ENCODE measurements at regions not wholly inside any gene's neighbourhood (a gene's known extent, or its start where the extent isn't known, plus 50 kb on each side); places are given as distances from the start of the nearest gene placed in this dataset.
"Not testable (repeated sequence)": the region's sequence is repeated elsewhere in the genome, so short reads cannot be mapped to it uniquely, and the experiment has no call there.

DNA sequence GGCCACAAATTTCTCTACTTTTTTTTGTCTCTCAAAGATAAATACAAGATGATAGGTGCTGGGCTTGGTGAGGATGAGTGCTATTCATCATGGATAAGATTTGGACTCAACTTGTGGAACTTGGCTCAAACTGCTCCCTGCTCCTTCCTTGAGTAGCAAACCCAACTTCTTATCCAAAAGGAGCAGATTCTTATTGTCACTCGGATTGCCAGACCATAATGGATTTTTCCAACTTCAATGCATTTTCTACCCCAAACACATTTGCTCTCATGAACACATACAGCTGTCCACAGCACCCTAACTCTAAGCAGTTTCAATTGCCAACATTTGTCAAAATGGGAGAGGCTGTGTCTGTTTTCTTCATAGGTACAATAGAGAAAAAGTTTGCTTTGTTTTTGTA is 99.5 kb upstream of the APCDD1 start:
- DNase-seq: no peak
- Histone ChIP-seq H3F3A (ENCODE audit: insufficient read depth, low read length) (no peaks in the 10 kb centered on the region), H2AFZ (ENCODE audit: low read length) (no peak overlapping the region), H3K9ac (ENCODE audit: low read length) (no peak overlapping the region), H3K36me3 (replicated peaks; ENCODE audit: insufficient read depth, low read length) (no peaks in the 10 kb centered on the region), H3K79me2 (ENCODE audit: low read length) (no peaks in the 10 kb centered on the region), H3K4me1 (ENCODE audit: low read length) (no peaks in the 10 kb centered on the region), H3K9me3 (replicated peaks; ENCODE audit: insufficient read depth, low read length) (no peaks in the 10 kb centered on the region), H3K27me3 (replicated peaks; ENCODE audit: insufficient read depth, low read length) (no peaks in the 10 kb centered on the region), H3K4me2 (ENCODE audit: low read depth, low read length) (no peak overlapping the region), H3K27ac (ENCODE audit: low read length) (no peak overlapping the region), H4K20me1 (ENCODE audit: insufficient read depth, low read length) (no peaks in the 10 kb centered on the region), H3K9me2 (replicated peaks; ENCODE audit: insufficient read depth, low read length) (no peaks in the 10 kb centered on the region), H3K4me3 (ENCODE audit: low read length) (no peak overlapping the region)
- TF ChIP-seq, protein P1, sequence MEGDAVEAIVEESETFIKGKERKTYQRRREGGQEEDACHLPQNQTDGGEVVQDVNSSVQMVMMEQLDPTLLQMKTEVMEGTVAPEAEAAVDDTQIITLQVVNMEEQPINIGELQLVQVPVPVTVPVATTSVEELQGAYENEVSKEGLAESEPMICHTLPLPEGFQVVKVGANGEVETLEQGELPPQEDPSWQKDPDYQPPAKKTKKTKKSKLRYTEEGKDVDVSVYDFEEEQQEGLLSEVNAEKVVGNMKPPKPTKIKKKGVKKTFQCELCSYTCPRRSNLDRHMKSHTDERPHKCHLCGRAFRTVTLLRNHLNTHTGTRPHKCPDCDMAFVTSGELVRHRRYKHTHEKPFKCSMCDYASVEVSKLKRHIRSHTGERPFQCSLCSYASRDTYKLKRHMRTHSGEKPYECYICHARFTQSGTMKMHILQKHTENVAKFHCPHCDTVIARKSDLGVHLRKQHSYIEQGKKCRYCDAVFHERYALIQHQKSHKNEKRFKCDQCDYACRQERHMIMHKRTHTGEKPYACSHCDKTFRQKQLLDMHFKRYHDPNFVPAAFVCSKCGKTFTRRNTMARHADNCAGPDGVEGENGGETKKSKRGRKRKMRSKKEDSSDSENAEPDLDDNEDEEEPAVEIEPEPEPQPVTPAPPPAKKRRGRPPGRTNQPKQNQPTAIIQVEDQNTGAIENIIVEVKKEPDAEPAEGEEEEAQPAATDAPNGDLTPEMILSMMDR (IDR thresholded peaks at IDR 0.05; ENCODE audit: low read length): no peak
- TF ChIP-seq EZH2 (optimal IDR thresholded peaks at IDR 0.05; ENCODE audit: low read depth, low read length): no peak
- TF ChIP-seq EZH2phosphoT487 (IDR thresholded peaks at IDR 0.05; ENCODE audit: low read length): no peak

DNA sequence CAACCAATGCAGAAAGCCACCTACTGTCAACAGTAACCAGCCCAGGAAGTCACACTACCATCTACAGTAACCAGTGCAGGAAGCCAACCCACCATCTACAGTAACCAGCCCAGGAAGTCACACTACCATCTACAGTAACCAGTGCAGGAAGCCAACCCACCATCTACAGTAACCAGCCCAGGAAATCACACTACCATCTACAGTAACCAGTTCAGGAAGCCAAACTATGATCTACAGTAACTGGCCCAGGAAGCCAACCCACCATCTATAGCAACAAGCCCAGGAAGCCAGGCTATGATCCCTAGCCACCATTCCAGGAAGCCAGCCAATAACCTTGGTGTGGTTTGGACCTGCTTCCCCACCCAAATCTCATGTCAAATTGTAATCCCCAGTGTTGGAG is 97.4 kb upstream of the APCDD1 start:
- not testable (repeated sequence) for H3K9me2 ChIP-seq (replicated peaks; ENCODE audit: insufficient read depth, low read length); H3K27ac ChIP-seq (ENCODE audit: low read length); H3K27me3 ChIP-seq (replicated peaks; ENCODE audit: insufficient read depth, low read length); H4K20me1 ChIP-seq (ENCODE audit: insufficient read depth, low read length); H3K4me3 ChIP-seq (ENCODE audit: low read length); H3K9ac ChIP-seq (ENCODE audit: low read length); H2AFZ ChIP-seq (ENCODE audit: low read length); H3K36me3 ChIP-seq (replicated peaks; ENCODE audit: insufficient read depth, low read length); H3K79me2 ChIP-seq (ENCODE audit: low read length); H3K9me3 ChIP-seq (replicated peaks; ENCODE audit: insufficient read depth, low read length); H3K4me2 ChIP-seq (ENCODE audit: low read depth, low read length); DNase-seq; H3F3A ChIP-seq (ENCODE audit: insufficient read depth, low read length); H3K4me1 ChIP-seq (ENCODE audit: low read length)

DNA sequence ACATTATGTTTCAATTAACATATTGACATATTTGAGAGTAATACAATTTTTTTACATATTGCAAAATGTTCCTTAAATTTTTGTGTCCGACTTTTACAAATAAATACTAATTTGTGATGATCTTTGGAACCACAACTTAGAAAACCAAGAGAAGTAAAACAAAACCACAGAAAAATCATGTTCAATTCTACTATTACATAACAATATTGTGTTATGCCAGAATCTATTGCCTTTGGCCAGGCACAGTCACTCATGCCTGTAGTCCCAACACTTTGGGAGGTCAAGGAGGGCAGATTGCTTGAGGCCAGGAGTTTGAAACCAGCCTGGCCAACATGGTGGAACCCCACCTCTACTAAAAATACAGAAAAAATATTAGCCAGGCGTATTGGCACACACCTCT is 92.8 kb upstream of the APCDD1 start:
- H3K4me3 ChIP-seq (ENCODE audit: low read length): no peak overlapping the region
- no peak for TF ChIP-seq EZH2phosphoT487 (IDR thresholded peaks at IDR 0.05; ENCODE audit: low read length)
- TF ChIP-seq EZH2 (optimal IDR thresholded peaks at IDR 0.05; ENCODE audit: low read depth, low read length): no peak
- TF ChIP-seq, protein P1 (IDR thresholded peaks at IDR 0.05; ENCODE audit: low read length): no peak
- no peaks in the 10 kb centered on the region for H3K79me2 ChIP-seq (ENCODE audit: low read length)
- no peaks in the 10 kb centered on the region for H3K27me3 ChIP-seq (replicated peaks; ENCODE audit: insufficient read depth, low read length)
- H2AFZ ChIP-seq (ENCODE audit: low read length): no peak overlapping the region
- no peaks in the 10 kb centered on the region for H3K9me2 ChIP-seq (replicated peaks; ENCODE audit: insufficient read depth, low read length)
- H3F3A ChIP-seq (ENCODE audit: insufficient read depth, low read length): no peaks in the 10 kb centered on the region
- no peaks in the 10 kb centered on the region for H4K20me1 ChIP-seq (ENCODE audit: insufficient read depth, low read length)
- no peak overlapping the region for H3K4me2 ChIP-seq (ENCODE audit: low read depth, low read length)
- H3K27ac ChIP-seq (ENCODE audit: low read length): no peak overlapping the region
- no peaks in the 10 kb centered on the region for H3K4me1 ChIP-seq (ENCODE audit: low read length)
- H3K9me3 ChIP-seq (replicated peaks; ENCODE audit: insufficient read depth, low read length): no peaks in the 10 kb centered on the region
- no peak overlapping the region for H3K9ac ChIP-seq (ENCODE audit: low read length)
- H3K36me3 ChIP-seq (replicated peaks; ENCODE audit: insufficient read depth, low read length): no peaks in the 10 kb centered on the region
- no peak for DNase-seq

DNA sequence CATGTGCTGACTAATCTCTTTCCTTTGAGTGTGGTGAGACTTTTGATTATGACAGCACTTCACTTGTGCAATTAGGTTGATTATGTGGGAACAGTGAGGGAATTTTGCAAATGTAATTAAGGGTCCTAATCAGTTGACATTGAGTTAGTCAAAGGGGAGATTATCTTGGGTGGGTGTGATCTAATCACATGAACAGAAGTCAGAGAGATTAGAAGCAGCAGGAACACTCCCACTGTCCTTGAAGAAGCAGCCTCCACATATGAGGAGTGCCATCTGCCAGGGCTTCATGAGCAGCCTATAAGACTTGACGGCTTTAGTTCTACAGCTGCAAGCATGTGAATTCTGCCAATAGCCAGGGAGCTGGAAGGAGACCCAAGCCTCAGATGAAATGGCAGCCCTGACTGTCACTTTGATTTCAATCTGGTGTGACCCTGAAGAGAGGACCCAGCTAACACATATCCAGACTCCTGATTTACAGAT is 89.4 kb upstream of the APCDD1 start:
- TF ChIP-seq, protein P1 (IDR thresholded peaks at IDR 0.05; ENCODE audit: low read length): no peak
- TF ChIP-seq EZH2 (optimal IDR thresholded peaks at IDR 0.05; ENCODE audit: low read depth, low read length): no peak
- no peak for TF ChIP-seq EZH2phosphoT487 (IDR thresholded peaks at IDR 0.05; ENCODE audit: low read length)
- Histone ChIP-seq H2AFZ (ENCODE audit: low read length) (no peak overlapping the region), H4K20me1 (ENCODE audit: insufficient read depth, low read length) (no peaks in the 10 kb centered on the region), H3K79me2 (ENCODE audit: low read length) (no peaks in the 10 kb centered on the region), H3F3A (ENCODE audit: insufficient read depth, low read length) (no peaks in the 10 kb centered on the region), H3K9me3 (replicated peaks; ENCODE audit: insufficient read depth, low read length) (no peaks in the 10 kb centered on the region), H3K4me2 (ENCODE audit: low read depth, low read length) (no peak overlapping the region), H3K4me3 (ENCODE audit: low read length) (no peak overlapping the region), H3K27me3 (replicated peaks; ENCODE audit: insufficient read depth, low read length) (no peaks in the 10 kb centered on the region), H3K9ac (ENCODE audit: low read length) (no peak overlapping the region), H3K27ac (ENCODE audit: low read length) (no peak overlapping the region), H3K36me3 (replicated peaks; ENCODE audit: insufficient read depth, low read length) (no peaks in the 10 kb centered on the region), H3K4me1 (ENCODE audit: low read length) (no peaks in the 10 kb centered on the region), H3K9me2 (replicated peaks; ENCODE audit: insufficient read depth, low read length) (no peaks in the 10 kb centered on the region)
- no peak for DNase-seq

Measured in MM.1S (cell line).